ENCODE measurements at regions not wholly inside any gene's neighbourhood (a gene's known extent, or its start where the extent isn't known, plus 50 kb on each side); places are given as distances from the start of the nearest gene placed in this dataset.
A peak's percentile ranks its signal among the peaks of the same experiment; 100 is the strongest.

GRCh38 chr11:134584001-134584561 lies 172.0 kb upstream of the B3GAT1 start:
- DNase-seq, result no peak

GRCh38 chr11:134583397-134583990 lies 171.5 kb upstream of the B3GAT1 start:
- no peak for DNase-seq

GRCh38 chr11:134582770-134583095 lies 170.7 kb upstream of the B3GAT1 start:
- DNase-seq, result no peak

GRCh38 chr11:134581966-134582769 lies 170.1 kb upstream of the B3GAT1 start:
- DNase-seq, result no peak

- DNase-seq, result no peak
Measured at GRCh38 chr11:134581121-134581626, 169.1 kb upstream of the B3GAT1 start.

GRCh38 chr11:134580610-134580975 lies 168.6 kb upstream of the B3GAT1 start:
- DNase-seq, result no peak

- no peak for DNase-seq
Measured at GRCh38 chr11:134579724-134580609, 167.9 kb upstream of the B3GAT1 start.

- DNase-seq, result no peak
Measured at GRCh38 chr11:134578807-134579723, 167.0 kb upstream of the B3GAT1 start.

- peak; percentile 68 for DNase-seq
Measured at GRCh38 chr11:134577751-134578395, 165.8 kb upstream of the B3GAT1 start.

GRCh38 chr11:134576721-134577171 lies 164.7 kb upstream of the B3GAT1 start:
- no peak for DNase-seq

GRCh38 chr11:134576286-134576685 lies 164.2 kb upstream of the B3GAT1 start:
- no peak for DNase-seq

- DNase-seq, result no peak
Measured at GRCh38 chr11:134575504-134576230, 163.6 kb upstream of the B3GAT1 start.

- DNase-seq, result no peak
Measured at GRCh38 chr11:134574947-134575346, 162.9 kb upstream of the B3GAT1 start.

- no peak for DNase-seq
Measured at GRCh38 chr11:134574425-134574824, 162.4 kb upstream of the B3GAT1 start.

GRCh38 chr11:134573857-134574256 lies 161.8 kb upstream of the B3GAT1 start:
- no peak for DNase-seq

GRCh38 chr11:134572741-134573675 lies 161.0 kb upstream of the B3GAT1 start:
- DNase-seq, result no peak

- no peak for DNase-seq
Measured at GRCh38 chr11:134571301-134571700, 159.3 kb upstream of the B3GAT1 start.

- DNase-seq, result no peak
Measured at GRCh38 chr11:134569195-134569594, 157.2 kb upstream of the B3GAT1 start.

- DNase-seq, result no peak
Measured at GRCh38 chr11:134566311-134566710, 154.3 kb upstream of the B3GAT1 start.
